B cell (primary cell): ENCODE measurements at regions not wholly inside any gene's neighbourhood (a gene's known extent, or its start where the extent isn't known, plus 50 kb on each side); places are given as distances from the start of the nearest gene placed in this dataset.

Experiments
- ATAC-seq: fragments of 200-7000 bp; cut with Tn5 transposase; one replicate; pipeline ENCODE4 v1.10.0; 2021; ENCODE audit warnings: low read depth, mild to moderate bottlenecking, moderate number of reproducible peaks, moderate library complexity
- CTCF ChIA-PET: fragments of 350-600 bp; sonication (Branson Sonifier 250); formaldehyde crosslinking; loops from one replicate; lab custom pipeline; 2021; ENCODE audit warnings: antibody characterized with exemption, inconsistent platforms; lab: Charles Lee
- POLR2A ChIA-PET: fragments of 350-600 bp; sonication (Branson Sonifier 250); formaldehyde crosslinking; loops from one replicate; lab custom pipeline; 2021; ENCODE audit warnings: antibody characterized with exemption; lab: Charles Lee
- DNase-seq: peaks from one replicate; pipeline ENCODE4 v3.0.0; 2013
- H2AFZ ChIP-seq: 2 replicates; pipeline ENCODE4 v1.6.1; 2012; ENCODE audit warnings: mild to moderate bottlenecking, low read depth, low read length; ENCODE audit not compliant: insufficient read depth, poor library complexity, severe bottlenecking
- H3K27ac ChIP-seq, 2 donors: 1 replicate in 1 of 2; 2 replicates in 1 of 2; pipeline ENCODE4 v1.5.1; 2012 to 2013; ENCODE audit warnings: low read length in 2 of 2, mild to moderate bottlenecking in 2 of 2, moderate library complexity in 1 of 2
- H3K27me3 ChIP-seq, 4 experiments: fragments of 200-600 bp in 1 of 4; sonication (generic) in 1 of 4; replicated peaks in 1 of 4; 1 replicate in 2 of 4; 2 replicates in 2 of 4; pipeline versions ENCODE4 v1.6.1 to v1.7.0; 2013 to 2016; ENCODE audit warnings: low read length in 3 of 4, mild to moderate bottlenecking in 2 of 4, mixed read lengths in 1 of 4, moderate library complexity in 1 of 4; ENCODE audit not compliant: insufficient read depth in 4 of 4, control insufficient read depth in 3 of 4; ENCODE audit errors: control extremely low read depth in 1 of 4
- H3K36me3 ChIP-seq, 2 experiments: replicated peaks in 1 of 2; 1 replicate in 1 of 2; 2 replicates in 1 of 2; pipeline versions ENCODE4 v1.6.1 to v1.7.1; 2013; ENCODE audit warnings: low read length in 1 of 2; ENCODE audit not compliant: insufficient read depth in 2 of 2, control insufficient read depth in 1 of 2; ENCODE audit errors: control extremely low read depth in 1 of 2, extremely low read depth in 1 of 2
- H3K4me1 ChIP-seq, 2 donors: fragments of 200-600 bp in 1 of 2; sonication (generic) in 1 of 2; 1 replicate in 1 of 2; 2 replicates in 1 of 2; pipeline versions ENCODE4 v1.5.1 to v1.6.1; 2013 to 2017; ENCODE audit warnings: low read length in 2 of 2; ENCODE audit not compliant: control insufficient read depth in 2 of 2, insufficient read depth in 2 of 2
- H3K4me2 ChIP-seq: replicated peaks from 2 replicates; pipeline ENCODE3; 2012; ENCODE audit warnings: mild to moderate bottlenecking, low read depth, low read length; ENCODE audit not compliant: poor library complexity, severe bottlenecking
- H3K4me3 ChIP-seq, 5 experiments: fragments of 200-600 bp in 1 of 5; sonication (generic) in 1 of 5; 1 replicate in 3 of 5; 2 replicates in 2 of 5; pipeline versions ENCODE4 v1.5.1 to v1.7.0; 2011 to 2016; ENCODE audit warnings: low read length in 4 of 5, mild to moderate bottlenecking in 4 of 5, low read depth in 2 of 5, control low read depth in 1 of 5, moderate library complexity in 1 of 5; ENCODE audit not compliant: insufficient read depth in 1 of 5; ENCODE audit errors: control extremely low read depth in 1 of 5, extremely low read depth in 1 of 5
- H3K79me2 ChIP-seq: fragments of 200-600 bp; sonication (generic); one replicate; pipeline ENCODE4 v1.6.0; 2016; ENCODE audit warnings: low read length; ENCODE audit not compliant: control insufficient read depth, insufficient read depth
- H3K9ac ChIP-seq: fragments of 200-600 bp; sonication (generic); 2 replicates; pipeline ENCODE4 v1.6.1; 2017; ENCODE audit warnings: mild to moderate bottlenecking, low read length, moderate library complexity
- H3K9me3 ChIP-seq, 3 donors: one replicate each; pipeline versions ENCODE4 v1.6.1 to v1.7.1; 2013; ENCODE audit warnings: low read length in 2 of 3; ENCODE audit not compliant: control insufficient read depth in 2 of 3, insufficient read depth in 1 of 3; ENCODE audit errors: control extremely low read depth in 1 of 3
- H4K20me1 ChIP-seq: 2 replicates; pipeline ENCODE4 v1.6.0; 2012; ENCODE audit warnings: mild to moderate bottlenecking, low read length; ENCODE audit not compliant: insufficient read depth, control insufficient read depth, poor library complexity, severe bottlenecking
- H3K27ac Mint-ChIP-seq: one replicate; pipeline ENCODE4 v1.8.0; 2021; ENCODE audit warnings: mixed read lengths
- H3K27me3 Mint-ChIP-seq: one replicate; pipeline ENCODE4 v1.8.0; 2021; ENCODE audit warnings: mixed read lengths
- H3K4me1 Mint-ChIP-seq: one replicate; pipeline ENCODE4 v1.8.0; 2021; ENCODE audit warnings: mixed read lengths
- H3K4me3 Mint-ChIP-seq: one replicate; pipeline ENCODE4 v1.8.0; 2021; ENCODE audit warnings: mixed read lengths
- H3K9me3 Mint-ChIP-seq: one replicate; pipeline ENCODE4 v1.8.0; 2022; ENCODE audit warnings: mixed read lengths; ENCODE audit not compliant: insufficient read depth
- CTCF ChIP-seq: fragments of 200-600 bp; IDR thresholded peaks from one replicate; pipeline ENCODE4 v1.8.0; 2022; ENCODE audit warnings: antibody characterized with exemption, mild to moderate bottlenecking
- EZH2 ChIP-seq: IDR thresholded peaks from 2 replicates; pipeline ENCODE4 v1.6.1; 2012; ENCODE audit warnings: borderline replicate concordance, low read depth, mild to moderate bottlenecking, moderate library complexity, low read length; ENCODE audit not compliant: insufficient read depth, poor library complexity, severe bottlenecking
- WGBS: methylation state at CpG from one replicate; pipeline ENCODE4 v1.1.5; 2013; ENCODE audit warnings: missing lambda C conversion rate; ENCODE audit not compliant: insufficient coverage; 5-methylcytosine and 5-hydroxymethylcytosine counted together
- intact Hi-C: fragments of 100-400 bp; cut with micrococcal nuclease; formaldehyde crosslinking; loops from one replicate; pipeline ENCODE4 v1.10.0; 2022

DNA sequence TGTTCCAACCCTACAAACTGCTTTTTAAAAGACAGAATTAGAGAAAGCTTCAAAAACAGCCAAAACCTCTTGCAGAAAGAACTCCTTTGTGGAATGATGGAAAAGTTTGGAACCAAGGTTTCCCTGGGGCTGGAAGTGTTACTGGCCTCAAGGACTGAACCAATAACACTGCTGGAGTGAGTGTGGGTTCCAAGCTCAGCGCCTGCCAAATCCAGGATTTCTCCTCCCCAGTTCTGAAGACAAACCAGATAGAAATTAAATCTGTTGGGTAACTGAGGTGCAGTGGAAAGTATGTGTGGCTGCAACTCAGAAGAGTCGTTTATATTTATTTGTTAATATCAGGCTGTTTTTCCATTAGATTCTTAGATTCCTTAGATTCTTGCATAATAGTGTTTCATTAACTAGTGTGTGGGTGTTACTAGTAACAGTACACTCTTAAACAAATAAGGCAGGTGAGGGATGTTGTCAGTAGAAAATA, 66.5 kb upstream of the FNDC3B start:
- H3K9ac ChIP-seq = no peak overlapping the region
- POLR2A ChIA-PET = no interaction called here
- H3K9me3 ChIP-seq = peaks cover 0 to 4% (median 2%) of the 10 kb centered on the region in 3 donors
- intact Hi-C loops = no loop called here
- CTCF ChIA-PET = no interaction called here
- Mint-ChIP-seq H3K4me3 (no peak overlapping the region), H3K4me1 (peaks cover 1% of the 10 kb centered on the region), H3K9me3 (no peaks in the 10 kb centered on the region), H3K27ac (no peak overlapping the region), H3K27me3 (peaks cover 6% of the 10 kb centered on the region)
- H3K4me2 ChIP-seq = no peak overlapping the region
- H3K36me3 ChIP-seq = no peaks in the 10 kb centered on the region
- no peaks in the 10 kb centered on the region for H4K20me1 ChIP-seq
- H3K27me3 ChIP-seq = no peaks in the 10 kb centered on the region
- no peak for TF ChIP-seq CTCF
- no peak for TF ChIP-seq EZH2
- no peaks in the 10 kb centered on the region for H3K4me1 ChIP-seq
- ATAC-seq = no peak
- WGBS = no CpG with 5 or more reads among the region's 2 CpGs
- no peak overlapping the region for H2AFZ ChIP-seq
- no peak overlapping the region for H3K27ac ChIP-seq
- no peaks in the 10 kb centered on the region for H3K79me2 ChIP-seq
- no peak for DNase-seq
- H3K4me3 ChIP-seq = no peak overlapping the region

- H3K9ac ChIP-seq = no peak overlapping the region
- 65% methylated on average over 10 of the region's 10 CpGs for WGBS
- H3K27me3 ChIP-seq = no peaks in the 10 kb centered on the region
- no peaks in the 10 kb centered on the region for H4K20me1 ChIP-seq
- intact Hi-C loops = no loop called here
- TF ChIP-seq CTCF = no peak
- no peak for TF ChIP-seq EZH2
- peaks cover 0 to 4% (median 4%) of the 10 kb centered on the region in 3 donors for H3K9me3 ChIP-seq
- Mint-ChIP-seq H3K27ac (no peak overlapping the region), H3K4me1 (peaks cover 3% of the 10 kb centered on the region), H3K4me3 (no peak overlapping the region), H3K9me3 (peaks cover 4% of the 10 kb centered on the region), H3K27me3 (peaks cover 10% of the 10 kb centered on the region)
- ChIA-PET CTCF (no interaction called here), POLR2A (no interaction called here)
- DNase-seq (no peak), ATAC-seq (no peak)
- no peaks in the 10 kb centered on the region for H3K4me1 ChIP-seq
- no peak overlapping the region for H2AFZ ChIP-seq
- H3K36me3 ChIP-seq = no peaks in the 10 kb centered on the region
- H3K79me2 ChIP-seq = no peaks in the 10 kb centered on the region
- H3K4me3 ChIP-seq = no peak overlapping the region
- H3K27ac ChIP-seq = no peak overlapping the region
- no peak overlapping the region for H3K4me2 ChIP-seq
Observed at GRCh38 chr3:171974986-171975837, 64.2 kb upstream of the FNDC3B start.
